Liver (tissue), 8 donors: ENCODE measurements at regions not wholly inside any gene's neighbourhood (a gene's known extent, or its start where the extent isn't known, plus 50 kb on each side); places are given as distances from the start of the nearest gene placed in this dataset.

Experiments used
- DNase-seq: peaks from one replicate; pipeline ENCODE4 v3.0.0-alpha.2; 2017; ENCODE audit warnings: low spot score
- H3K27ac ChIP-seq, 2 donors: one replicate each; pipeline ENCODE4 v1.7.0; 2013; ENCODE audit warnings: inconsistent platforms in 2 of 2, low read length in 2 of 2, control low read depth in 1 of 2, low read depth in 1 of 2, mild to moderate bottlenecking in 1 of 2
- H3K27me3 ChIP-seq, 4 donors: one replicate each; pipeline versions ENCODE4 v1.6.1 to v1.7.0; 2013; ENCODE audit warnings: low read length in 3 of 4, inconsistent platforms in 1 of 4, mild to moderate bottlenecking in 1 of 4, moderate library complexity in 1 of 4; ENCODE audit not compliant: control insufficient read depth in 4 of 4, insufficient read depth in 4 of 4
- H3K36me3 ChIP-seq, 4 donors: one replicate each; pipeline versions ENCODE4 v1.6.1 to v1.7.0; 2013; ENCODE audit warnings: low read length in 3 of 4, mild to moderate bottlenecking in 3 of 4, low read depth in 1 of 4, moderate library complexity in 1 of 4; ENCODE audit not compliant: control insufficient read depth in 4 of 4, insufficient read depth in 3 of 4
- H3K4me1 ChIP-seq, 4 donors: one replicate each; pipeline versions ENCODE4 v1.6.1 to v1.7.0; 2013; ENCODE audit warnings: low read length in 3 of 4, mild to moderate bottlenecking in 3 of 4, moderate library complexity in 1 of 4; ENCODE audit not compliant: control insufficient read depth in 4 of 4, insufficient read depth in 4 of 4
- H3K4me3 ChIP-seq, 3 donors: one replicate each; pipeline versions ENCODE4 v1.6.1 to v1.7.0; 2013; ENCODE audit warnings: low read length in 3 of 3, control low read depth in 1 of 3, low read depth in 1 of 3, mild to moderate bottlenecking in 1 of 3
- H3K9ac ChIP-seq, 2 donors: one replicate each; pipeline ENCODE4 v1.7.0; 2013; ENCODE audit warnings: low read length in 2 of 2, mild to moderate bottlenecking in 2 of 2, moderate library complexity in 2 of 2, control low read depth in 1 of 2, low read depth in 1 of 2
- H3K9me3 ChIP-seq, 4 donors: one replicate each; pipeline versions ENCODE4 v1.6.1 to v1.7.0; 2013; ENCODE audit warnings: low read length in 3 of 4; ENCODE audit not compliant: control insufficient read depth in 4 of 4
- ATF3 ChIP-seq: IDR thresholded peaks from 2 replicates; pipeline ENCODE4 v1.6.1; 2016; ENCODE audit warnings: antibody characterized with exemption
- CTCF ChIP-seq: fragments of 150-350 bp; IDR thresholded peaks from 2 replicates; pipeline ENCODE4 v1.5.1; 2017; ENCODE audit warnings: improper control_type of control experiment, low read depth, low read length; ENCODE audit not compliant: missing input control
- EGR1 ChIP-seq, 2 donors: IDR thresholded peaks; 2 replicates each; pipeline ENCODE4 v1.6.1; 2016 to 2018; ENCODE audit warnings: antibody characterized with exemption in 2 of 2, low read depth in 2 of 2
- FOXA1 ChIP-seq: IDR thresholded peaks from 2 replicates; pipeline ENCODE4 v1.6.1; 2016; ENCODE audit warnings: antibody characterized with exemption
- FOXA2 ChIP-seq: IDR thresholded peaks from 2 replicates; pipeline ENCODE4 v1.6.1; 2016; ENCODE audit warnings: antibody characterized with exemption
- GABPA ChIP-seq, 2 donors: IDR thresholded peaks in 1 of 2; conservative IDR thresholded peaks in 1 of 2; 2 replicates each; pipeline ENCODE4 v1.6.1; 2016; ENCODE audit warnings: antibody characterized with exemption in 2 of 2, mild to moderate bottlenecking in 1 of 2, moderate library complexity in 1 of 2
- HNF4A ChIP-seq, 2 donors: conservative IDR thresholded peaks; 2 replicates each; pipeline ENCODE4 v1.6.1; 2016; ENCODE audit warnings: antibody characterized with exemption in 2 of 2, mild to moderate bottlenecking in 2 of 2
- HNF4G ChIP-seq: IDR thresholded peaks from 2 replicates; pipeline ENCODE4 v1.6.1; 2016; ENCODE audit warnings: antibody characterized with exemption
- JUND ChIP-seq, 2 donors: IDR thresholded peaks; 2 replicates each; pipeline ENCODE4 v1.6.1; 2016; ENCODE audit warnings: antibody characterized with exemption in 2 of 2
- MAX ChIP-seq: IDR thresholded peaks from 2 replicates; pipeline ENCODE4 v1.6.1; 2016; ENCODE audit warnings: antibody characterized with exemption
- RAD21 ChIP-seq, 2 donors: IDR thresholded peaks; 2 replicates each; pipeline ENCODE4 v1.6.1; 2016; ENCODE audit warnings: antibody characterized with exemption in 2 of 2, mild to moderate bottlenecking in 2 of 2
- REST ChIP-seq: IDR thresholded peaks from 2 replicates; pipeline ENCODE4 v1.6.1; 2016; ENCODE audit warnings: antibody characterized with exemption, mild to moderate bottlenecking
- RXRA ChIP-seq, 2 donors: IDR thresholded peaks; 2 replicates each; pipeline ENCODE4 v1.6.1; 2017 to 2018; ENCODE audit warnings: antibody characterized with exemption in 2 of 2, mild to moderate bottlenecking in 1 of 2
- SP1 ChIP-seq: IDR thresholded peaks from 2 replicates; pipeline ENCODE4 v1.6.1; 2018; ENCODE audit warnings: antibody characterized with exemption, mild to moderate bottlenecking
- TAF1 ChIP-seq: conservative IDR thresholded peaks from 2 replicates; pipeline ENCODE4 v1.6.1; 2016; ENCODE audit warnings: antibody characterized with exemption, mild to moderate bottlenecking
- YY1 ChIP-seq: IDR thresholded peaks from 2 replicates; pipeline ENCODE4 v1.6.1; 2016; ENCODE audit warnings: antibody characterized with exemption, mild to moderate bottlenecking
- ZBTB33 ChIP-seq: IDR thresholded peaks from 2 replicates; pipeline ENCODE4 v1.6.1; 2016; ENCODE audit warnings: antibody characterized with exemption
- WGBS: extraction: QIAGEN DNeasy Blood & Tissue Kit; methylation state at CpG from one replicate; pipeline ENCODE4 v1.1.7; 2013; 5-methylcytosine and 5-hydroxymethylcytosine counted together
- donor health status: healthy.
- donor health status: healthy.
- donor health status: healthy.
- donor health status: healthy.
- donor health status: healthy.

GRCh38 chr4:41851621-41852020 lies 83.6 kb upstream of the TMEM33 start:
- TF ChIP-seq ATF3 = no peak
- no peak for TF ChIP-seq RXRA (IDR thresholded peaks at IDR 0.05)
- no peak for TF ChIP-seq REST
- no peak for TF ChIP-seq SP1
- TF ChIP-seq YY1 = no peak
- no peak for TF ChIP-seq EGR1 (IDR thresholded peaks at IDR 0.05; ENCODE audit: low read depth in 2 of 2)
- TF ChIP-seq GABPA (IDR thresholded peaks at IDR 0.05 in 1 of 2, conservative IDR thresholded peaks at IDR 0.05 in 1 of 2) = no peak
- no peak for TF ChIP-seq TAF1
- no peak for TF ChIP-seq CTCF
- no peak for TF ChIP-seq MAX
- no peak for TF ChIP-seq FOXA1
- TF ChIP-seq ZBTB33 = no peak
- TF ChIP-seq FOXA2 = no peak
- 91% methylated on average over 2 of the region's 2 CpGs for WGBS
- no peaks in the 10 kb centered on the region for H3K4me1 ChIP-seq

GRCh38 chr4:41844327-41844726 lies 90.9 kb upstream of the TMEM33 start:
- Histone ChIP-seq H3K27me3 (no peaks in the 10 kb centered on the region), H3K4me1 (no peaks in the 10 kb centered on the region), H3K4me3 (no peak overlapping the region), H3K27ac (no peak overlapping the region), H3K9ac (no peak overlapping the region), H3K9me3 (no peaks in the 10 kb centered on the region), H3K36me3 (no peaks in the 10 kb centered on the region)
- no peak for DNase-seq
- TF ChIP-seq ZBTB33 (no peak), ATF3 (no peak), CTCF (no peak), HNF4A (conservative IDR thresholded peaks at IDR 0.05) (no peak), GABPA (IDR thresholded peaks at IDR 0.05 in 1 of 2, conservative IDR thresholded peaks at IDR 0.05 in 1 of 2) (no peak), HNF4G (no peak), JUND (IDR thresholded peaks at IDR 0.05) (no peak), RAD21 (IDR thresholded peaks at IDR 0.05) (no peak), MAX (no peak), FOXA2 (no peak), TAF1 (no peak), SP1 (no peak), RXRA (IDR thresholded peaks at IDR 0.05) (no peak), EGR1 (IDR thresholded peaks at IDR 0.05; ENCODE audit: low read depth in 2 of 2) (no peak)

More at GRCh38 chr4:41851621-41852020, 83.6 kb upstream of the TMEM33 start:
- Histone ChIP-seq H3K9me3 (no peaks in the 10 kb centered on the region), H3K9ac (no peak overlapping the region), H3K27me3 (no peaks in the 10 kb centered on the region), H3K4me3 (no peak overlapping the region), H3K36me3 (no peaks in the 10 kb centered on the region), H3K27ac (no peak overlapping the region)
- DNase-seq = no peak
